Fibroblast of pulmonary artery (primary cell): ENCODE measurements at regions not wholly inside any gene's neighbourhood (a gene's known extent, or its start where the extent isn't known, plus 50 kb on each side); places are given as distances from the start of the nearest gene placed in this dataset.

Source experiments
- DNase-seq: peaks from one replicate; pipeline ENCODE4 v3.0.0-alpha.2; 2010; ENCODE audit warnings: low read depth
- H3K4me3 ChIP-seq: replicated peaks from 2 replicates; pipeline ENCODE4 v1.5.1; 2011; ENCODE audit warnings: low read depth, mild to moderate bottlenecking, control low read depth, low read length, moderate library complexity
- CTCF ChIP-seq: IDR thresholded peaks from 2 replicates; pipeline ENCODE4 v1.5.1; 2011; ENCODE audit warnings: mild to moderate bottlenecking, control low read depth, low read length, inconsistent platforms; ENCODE audit errors: missing control alignments

GRCh38 chr5:68748101-68748500 is 345.7 kb upstream of the SLC30A5 start:
- no peak for DNase-seq
- no peak for TF ChIP-seq CTCF
- no peak overlapping the region for H3K4me3 ChIP-seq

GRCh38 chr5:68749077-68749476 is 344.7 kb upstream of the SLC30A5 start:
- DNase-seq, result no peak
- no peak for TF ChIP-seq CTCF

GRCh38 chr5:68749631-68750030 is 344.2 kb upstream of the SLC30A5 start:
- no peak for DNase-seq
- H3K4me3 ChIP-seq, result no peak overlapping the region
- no peak for TF ChIP-seq CTCF

More at GRCh38 chr5:68749077-68749476, 344.7 kb upstream of the SLC30A5 start:
- H3K4me3 ChIP-seq, result no peak overlapping the region

- DNase-seq, result no peak
- no peak overlapping the region for H3K4me3 ChIP-seq
- TF ChIP-seq CTCF, result no peak
Measured at GRCh38 chr5:68751661-68752060, 342.2 kb upstream of the SLC30A5 start.

GRCh38 chr5:68754536-68754935 is 339.3 kb upstream of the SLC30A5 start:
- DNase-seq, result no peak
- TF ChIP-seq CTCF, result no peak
- H3K4me3 ChIP-seq, result no peak overlapping the region

GRCh38 chr5:68755293-68755692 is 338.5 kb upstream of the SLC30A5 start:
- no peak overlapping the region for H3K4me3 ChIP-seq
- no peak for TF ChIP-seq CTCF
- DNase-seq, result no peak

- TF ChIP-seq CTCF, result no peak
Measured at GRCh38 chr5:68757006-68757405, 336.8 kb upstream of the SLC30A5 start.

More at GRCh38 chr5:68757006-68757405, 336.8 kb upstream of the SLC30A5 start:
- no peak for DNase-seq
- H3K4me3 ChIP-seq, result no peak overlapping the region
